ENCODE measurements at regions not wholly inside any gene's neighbourhood (a gene's known extent, or its start where the extent isn't known, plus 50 kb on each side); places are given as distances from the start of the nearest gene placed in this dataset.
"Not testable (repeated sequence)": the region's sequence is repeated elsewhere in the genome, so short reads cannot be mapped to it uniquely, and the experiment has no call there.

DNA sequence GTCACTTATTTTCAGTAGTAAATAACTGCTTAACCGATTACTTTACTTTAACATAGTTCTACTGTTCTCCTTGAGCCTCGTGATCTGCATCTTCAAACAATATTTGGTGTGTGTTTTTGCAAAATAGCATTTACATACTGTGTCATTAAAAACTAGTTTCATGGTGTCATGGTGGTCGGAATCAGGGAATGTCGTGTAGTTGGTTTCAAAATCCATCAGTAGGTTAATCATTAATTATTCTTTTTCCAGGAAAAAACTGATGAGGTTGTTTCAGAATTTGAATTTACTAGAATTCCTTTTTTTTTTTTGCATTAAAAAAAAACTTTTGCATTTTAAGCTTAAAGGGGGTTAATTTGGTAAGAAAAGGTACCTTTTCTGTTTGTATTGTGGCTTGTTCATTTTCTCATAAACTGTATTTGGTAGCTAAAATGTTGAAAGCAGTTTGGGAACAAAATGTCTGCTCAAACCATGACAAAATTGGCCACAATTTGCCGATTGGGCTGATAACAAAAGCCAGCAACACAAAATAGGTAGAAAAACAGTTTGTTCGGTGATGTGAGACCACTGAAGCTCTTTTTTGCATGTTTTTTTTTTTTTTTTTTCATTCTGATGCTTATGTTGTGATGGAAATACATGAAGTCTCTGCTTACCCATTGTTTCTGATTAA lies 234.9 kb upstream of the PLGLB2 start:
- H3K27ac ChIP-seq (ENCODE audit: low read length); DNase-seq; H3K4me1 ChIP-seq (ENCODE audit: control insufficient read depth, insufficient read depth, low read length); ATAC-seq; H3K4me3 ChIP-seq (ENCODE audit: low read length); H3K9me3 ChIP-seq (ENCODE audit: control insufficient read depth, low read length); intact Hi-C loops (cut with DNase I); H3K27me3 ChIP-seq (ENCODE audit: control insufficient read depth, insufficient read depth): not testable (repeated sequence)
- 86% methylated on average over 3 of the region's 6 CpGs for WGBS

DNA sequence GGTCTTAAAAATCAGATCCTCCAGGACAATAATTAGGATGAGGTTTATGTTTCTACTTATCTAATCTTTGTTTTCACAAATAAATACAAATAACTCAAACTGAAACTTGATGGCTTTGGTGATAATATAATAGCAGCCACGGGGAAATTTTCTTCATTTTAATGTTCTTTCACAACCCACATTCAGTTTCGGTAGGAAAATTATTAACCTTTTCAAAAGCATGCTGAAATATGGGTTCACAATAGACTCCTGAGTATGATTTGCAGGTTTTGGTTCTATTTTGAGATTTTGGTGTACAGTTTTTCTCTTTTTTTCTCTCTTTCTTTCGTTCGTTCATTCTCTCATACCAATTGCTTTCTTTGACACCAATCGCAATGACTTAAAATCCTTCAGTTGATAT lies 233.9 kb upstream of the PLGLB2 start:
- intact Hi-C loops (cut with DNase I); H3K4me3 ChIP-seq (ENCODE audit: low read length); H3K4me1 ChIP-seq (ENCODE audit: control insufficient read depth, insufficient read depth, low read length); H3K9me3 ChIP-seq (ENCODE audit: control insufficient read depth, low read length); DNase-seq; ATAC-seq; H3K27ac ChIP-seq (ENCODE audit: low read length); H3K27me3 ChIP-seq (ENCODE audit: control insufficient read depth, insufficient read depth): not testable (repeated sequence)
- WGBS, result 62% methylated on average over 2 of the region's 5 CpGs

DNA sequence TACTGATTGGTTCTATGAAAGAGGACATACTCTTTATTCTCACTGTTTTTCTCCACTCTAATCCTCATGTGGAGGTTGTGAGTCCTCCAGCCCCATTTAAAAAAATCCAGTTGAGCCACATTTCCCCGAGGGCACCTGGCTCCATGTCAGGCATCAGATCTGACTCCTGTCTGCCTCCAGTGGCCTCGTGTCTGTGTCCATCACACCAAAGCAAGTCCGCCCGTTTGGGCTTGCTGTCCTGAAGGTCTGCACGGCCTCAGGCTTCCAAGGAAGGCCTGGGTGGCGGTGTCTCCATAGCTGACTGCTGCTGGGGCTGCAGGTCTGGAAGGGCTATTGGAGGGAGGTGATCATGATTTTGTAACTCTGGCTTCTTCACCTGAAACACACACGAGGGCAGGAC lies 233.4 kb upstream of the PLGLB2 start:
- DNase-seq; H3K27ac ChIP-seq (ENCODE audit: low read length); intact Hi-C loops (cut with DNase I); H3K27me3 ChIP-seq (ENCODE audit: control insufficient read depth, insufficient read depth); ATAC-seq; H3K4me1 ChIP-seq (ENCODE audit: control insufficient read depth, insufficient read depth, low read length); H3K4me3 ChIP-seq (ENCODE audit: low read length); H3K9me3 ChIP-seq (ENCODE audit: control insufficient read depth, low read length): not testable (repeated sequence)
- WGBS, result no CpG with 5 or more reads among the region's 7 CpGs

- H3K4me3 ChIP-seq (ENCODE audit: low read length); H3K27ac ChIP-seq (ENCODE audit: low read length); DNase-seq; intact Hi-C loops (cut with DNase I); H3K27me3 ChIP-seq (ENCODE audit: control insufficient read depth, insufficient read depth); ATAC-seq; H3K4me1 ChIP-seq (ENCODE audit: control insufficient read depth, insufficient read depth, low read length); H3K9me3 ChIP-seq (ENCODE audit: control insufficient read depth, low read length): not testable (repeated sequence)
- 93% methylated on average over 2 of the region's 2 CpGs for WGBS
Observed at GRCh38 chr2:87515226-87515625, 232.7 kb upstream of the PLGLB2 start.

GRCh38 chr2:87515875-87516274 lies 232.0 kb upstream of the PLGLB2 start:
- 100% methylated on average over 2 of the region's 3 CpGs for WGBS
- H3K27ac ChIP-seq (ENCODE audit: low read length); H3K4me3 ChIP-seq (ENCODE audit: low read length); H3K9me3 ChIP-seq (ENCODE audit: control insufficient read depth, low read length); ATAC-seq; H3K27me3 ChIP-seq (ENCODE audit: control insufficient read depth, insufficient read depth); DNase-seq; H3K4me1 ChIP-seq (ENCODE audit: control insufficient read depth, insufficient read depth, low read length); intact Hi-C loops (cut with DNase I): not testable (repeated sequence)

DNA sequence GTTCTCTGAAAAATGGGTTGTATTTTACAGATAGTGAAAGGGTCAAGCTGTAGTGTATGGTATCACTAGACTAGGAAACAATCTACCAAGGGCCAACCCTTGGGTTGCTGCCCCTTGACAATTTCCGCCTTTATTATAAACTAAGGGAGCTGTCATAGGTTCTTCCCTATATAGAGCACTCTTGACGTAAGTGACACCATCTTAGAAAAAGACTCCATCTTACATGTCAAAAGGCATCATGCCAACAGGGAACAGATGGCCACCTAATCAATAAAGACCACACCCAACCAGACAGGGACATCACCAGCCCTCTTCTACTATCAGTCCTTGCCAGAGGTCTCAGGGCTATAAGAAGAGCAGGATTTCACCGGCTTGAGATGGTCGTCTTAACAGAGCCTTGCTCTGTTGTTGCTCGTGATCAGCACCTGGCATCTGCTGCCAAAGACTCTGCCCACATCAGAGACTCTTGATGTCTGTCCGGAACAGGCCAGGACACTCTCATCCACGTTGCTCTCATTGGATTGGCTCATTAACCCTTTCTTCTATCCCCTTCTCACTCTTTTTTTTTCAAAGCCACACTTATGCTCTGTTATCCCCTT lies 231.4 kb upstream of the PLGLB2 start:
- ATAC-seq; H3K4me3 ChIP-seq (ENCODE audit: low read length); H3K4me1 ChIP-seq (ENCODE audit: control insufficient read depth, insufficient read depth, low read length); H3K27ac ChIP-seq (ENCODE audit: low read length); intact Hi-C loops (cut with DNase I); H3K9me3 ChIP-seq (ENCODE audit: control insufficient read depth, low read length); DNase-seq; H3K27me3 ChIP-seq (ENCODE audit: control insufficient read depth, insufficient read depth): not testable (repeated sequence)
- 79% methylated on average over 7 of the region's 7 CpGs for WGBS

DNA sequence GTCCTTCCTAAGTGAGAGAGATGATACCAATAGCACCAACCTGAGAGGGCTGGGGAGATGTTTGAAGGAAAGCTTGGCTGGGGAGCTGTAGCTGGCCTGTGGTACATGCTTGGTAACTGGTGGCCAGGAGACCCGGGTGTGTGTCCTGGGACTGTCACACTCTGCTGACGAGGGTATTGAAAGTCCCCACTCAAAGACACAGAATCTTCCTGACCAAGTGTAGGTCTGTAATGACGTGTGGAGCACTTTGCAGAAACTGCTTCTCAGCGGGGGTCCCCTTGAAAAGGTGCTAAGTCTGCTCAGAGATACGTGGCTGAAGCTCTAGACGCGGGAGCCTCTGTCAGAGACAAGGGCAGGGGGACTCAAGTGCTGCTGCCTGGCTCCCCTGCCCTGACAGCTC lies 230.4 kb upstream of the PLGLB2 start:
- H3K27me3 ChIP-seq (ENCODE audit: control insufficient read depth, insufficient read depth); H3K4me1 ChIP-seq (ENCODE audit: control insufficient read depth, insufficient read depth, low read length); DNase-seq; H3K9me3 ChIP-seq (ENCODE audit: control insufficient read depth, low read length); H3K4me3 ChIP-seq (ENCODE audit: low read length); H3K27ac ChIP-seq (ENCODE audit: low read length); intact Hi-C loops (cut with DNase I); ATAC-seq: not testable (repeated sequence)
- 51% methylated on average over 3 of the region's 7 CpGs for WGBS

GRCh38 chr2:87518066-87518465 lies 229.8 kb upstream of the PLGLB2 start:
- H3K27ac ChIP-seq (ENCODE audit: low read length); H3K27me3 ChIP-seq (ENCODE audit: control insufficient read depth, insufficient read depth); DNase-seq; H3K4me3 ChIP-seq (ENCODE audit: low read length); H3K9me3 ChIP-seq (ENCODE audit: control insufficient read depth, low read length); ATAC-seq; H3K4me1 ChIP-seq (ENCODE audit: control insufficient read depth, insufficient read depth, low read length); intact Hi-C loops (cut with DNase I): not testable (repeated sequence)
- 74% methylated on average over 7 of the region's 7 CpGs for WGBS

GRCh38 chr2:87518547-87518946 lies 229.3 kb upstream of the PLGLB2 start:
- DNase-seq, result not testable (repeated sequence)

GRCh38 chr2:87519158-87520011 lies 228.5 kb upstream of the PLGLB2 start:
- H3K4me3 ChIP-seq (ENCODE audit: low read length); H3K9me3 ChIP-seq (ENCODE audit: control insufficient read depth, low read length); H3K27me3 ChIP-seq (ENCODE audit: control insufficient read depth, insufficient read depth); DNase-seq; H3K4me1 ChIP-seq (ENCODE audit: control insufficient read depth, insufficient read depth, low read length); H3K27ac ChIP-seq (ENCODE audit: low read length); intact Hi-C loops (cut with DNase I): not testable (repeated sequence)
- 65% methylated on average over 5 of the region's 8 CpGs for WGBS
- peak; percentile 32 to 34 for ATAC-seq

More at GRCh38 chr2:87518547-87518946, 229.3 kb upstream of the PLGLB2 start:
- H3K4me1 ChIP-seq (ENCODE audit: control insufficient read depth, insufficient read depth, low read length); H3K27ac ChIP-seq (ENCODE audit: low read length); H3K9me3 ChIP-seq (ENCODE audit: control insufficient read depth, low read length); intact Hi-C loops (cut with DNase I); H3K4me3 ChIP-seq (ENCODE audit: low read length); ATAC-seq; H3K27me3 ChIP-seq (ENCODE audit: control insufficient read depth, insufficient read depth): not testable (repeated sequence)
- 98% methylated on average over 8 of the region's 8 CpGs for WGBS

DNA sequence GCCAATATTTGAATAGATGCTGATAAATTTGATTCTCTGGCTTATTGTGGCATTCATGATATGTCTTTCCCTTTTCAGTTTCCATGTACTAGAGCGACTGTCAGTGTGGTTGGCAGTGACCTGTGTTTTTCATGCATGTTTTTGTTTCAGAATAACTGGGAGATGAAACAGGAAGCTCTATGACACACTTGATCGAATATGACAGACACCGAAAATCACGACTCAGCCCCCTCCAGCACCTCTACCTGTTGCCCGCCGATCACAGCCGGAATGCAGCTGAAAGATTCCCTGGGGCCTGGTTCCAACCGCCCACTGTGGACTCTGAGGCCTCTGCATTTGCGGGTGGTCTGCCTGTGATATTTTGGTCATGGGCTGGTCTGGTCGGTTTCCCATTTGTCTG lies 226.8 kb upstream of the PLGLB2 start:
- intact Hi-C loops (cut with DNase I); H3K27ac ChIP-seq (ENCODE audit: low read length); H3K9me3 ChIP-seq (ENCODE audit: control insufficient read depth, low read length); ATAC-seq; DNase-seq; H3K27me3 ChIP-seq (ENCODE audit: control insufficient read depth, insufficient read depth); H3K4me1 ChIP-seq (ENCODE audit: control insufficient read depth, insufficient read depth, low read length); H3K4me3 ChIP-seq (ENCODE audit: low read length): not testable (repeated sequence)
- 83% methylated on average over 9 of the region's 10 CpGs for WGBS
